ENCODE measurements at regions not wholly inside any gene's neighbourhood (a gene's known extent, or its start where the extent isn't known, plus 50 kb on each side); places are given as distances from the start of the nearest gene placed in this dataset.
"Not testable (repeated sequence)": the region's sequence is repeated elsewhere in the genome, so short reads cannot be mapped to it uniquely, and the experiment has no call there.

DNA sequence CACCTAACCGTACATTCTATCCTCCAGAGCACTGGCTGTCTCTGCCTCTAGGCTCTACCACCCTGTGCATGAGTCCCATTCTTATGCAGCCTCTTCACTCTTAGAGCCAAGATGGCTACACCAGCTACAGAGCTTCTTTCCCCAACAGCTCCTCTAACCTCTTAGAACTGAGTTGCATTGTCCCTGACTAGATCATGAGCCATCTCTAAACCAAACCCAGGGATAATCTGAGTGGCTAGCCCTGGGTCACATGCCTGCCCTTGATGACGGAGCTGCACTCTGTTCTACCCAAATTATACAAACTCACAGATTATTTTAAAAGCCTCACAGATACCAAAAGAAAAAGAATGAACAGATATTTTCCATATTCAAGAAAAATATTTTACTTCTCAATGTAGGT, 65.4 kb upstream of the EFNA5 start:
- SMC1A ChIA-PET (ENCODE audit: uncharacterized antibody, unreplicated experiment), result interaction anchor here (1.4 kb wide), 1 partner anchor 15 kb away, joined by 3 read pairs; no protein-coding TSS in a partner anchor
- RAD21 ChIA-PET (ENCODE audit: unreplicated experiment); BruUV-seq (replicated peaks): not testable (repeated sequence)

DNA sequence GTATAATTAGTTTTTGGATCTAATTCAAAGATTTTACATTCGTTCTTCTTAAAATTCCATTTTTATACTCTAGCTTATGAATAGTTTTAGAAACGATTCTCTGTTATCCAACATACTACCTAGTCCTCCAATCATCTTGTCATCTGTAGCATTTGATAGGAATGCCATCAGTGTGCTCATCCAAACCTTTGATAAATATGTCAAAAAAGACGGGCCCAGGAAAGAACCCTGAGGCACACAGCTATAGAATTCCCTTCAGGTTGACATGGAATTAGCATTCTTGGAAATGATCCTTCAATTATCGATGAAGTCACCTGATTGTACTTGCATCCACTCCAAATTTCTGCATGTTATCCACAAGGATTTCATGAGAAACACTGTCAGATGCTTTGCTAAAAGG, 64.8 kb upstream of the EFNA5 start:
- Histone ChIP-seq H3K4me1 (ENCODE audit: control insufficient read depth, insufficient read depth, low read length) (no peaks in the 10 kb centered on the region), H4K20me1 (ENCODE audit: control insufficient read depth, insufficient read depth) (no peaks in the 10 kb centered on the region), H3K4me3 (no peak overlapping the region), H3K79me2 (ENCODE audit: control insufficient read depth, insufficient read depth, low read length) (no peaks in the 10 kb centered on the region), H3K9me3 (replicated peaks; ENCODE audit: control insufficient read depth, insufficient read depth, low read length) (no peaks in the 10 kb centered on the region; the same call in 2 of the 3 replicates), H3K27ac (ENCODE audit: control insufficient read depth, insufficient read depth) (no peak overlapping the region), H3K27me3 (replicated peaks in 1 of 2; ENCODE audit: control insufficient read depth in 2 of 2, insufficient read depth in 2 of 2, low read length in 1 of 2) (no peaks in the 10 kb centered on the region), H3K4me2 (ENCODE audit: control insufficient read depth, insufficient read depth) (no peak overlapping the region), H3K9ac (ENCODE audit: control insufficient read depth, insufficient read depth, low read length) (no peak overlapping the region), H3K36me3 (ENCODE audit: control insufficient read depth in 2 of 2, insufficient read depth in 2 of 2, low read length in 1 of 2) (no peaks in the 10 kb centered on the region), H2AFZ (ENCODE audit: control insufficient read depth, low read depth, low read length) (no peak overlapping the region)
- ChIA-PET RAD21 (ENCODE audit: unreplicated experiment) (no interaction called here), CTCF (interaction anchor here (0.6 to 1.7 kb wide), 4 partner anchors 10 to 279 kb away, joined by 3 to 4 read pairs (median 3); no protein-coding TSS in a partner anchor), SMC1A (ENCODE audit: uncharacterized antibody, unreplicated experiment) (interaction anchor here (1.4 kb wide), 2 partner anchors 11 to 15 kb away, joined by 3 to 4 read pairs; no protein-coding TSS in a partner anchor), POLR2A (no interaction called here)
- intact Hi-C loops (cut with micrococcal nuclease; ENCODE audit: unreplicated experiment), result no loop called here
- no peak for ATAC-seq
- no peak for DNase-seq (ENCODE audit: low read depth, low spot score)
- no peak for FAIRE-seq
- under 1% methylated on average over 4 of the region's 4 CpGs for WGBS (ENCODE audit: insufficient coverage, insufficient replicate concordance, low lambda C conversion rate, missing lambda C conversion rate)
- in situ Hi-C loops (cut with MboI), result no loop called here
- BruUV-seq (replicated peaks), result no TSS peak
- TF ChIP-seq RFX5 (IDR thresholded peaks at IDR 0.05; ENCODE audit: low read depth, low read length) (no peak), YBX1 (IDR thresholded peaks at IDR 0.05) (no peak), SMAD5 (IDR thresholded peaks at IDR 0.05; ENCODE audit: low read depth) (no peak)

More for the DNA sequence above, 65.4 kb upstream of the EFNA5 start:
- in situ Hi-C loops (cut with MboI); H3K9me3 ChIP-seq (replicated peaks; ENCODE audit: control insufficient read depth, insufficient read depth, low read length); ATAC-seq; H3K4me3 ChIP-seq; FAIRE-seq; H3K4me1 ChIP-seq (ENCODE audit: control insufficient read depth, insufficient read depth, low read length); H3K27me3 ChIP-seq (replicated peaks in 1 of 2; ENCODE audit: control insufficient read depth in 2 of 2, insufficient read depth in 2 of 2, low read length in 1 of 2); H2AFZ ChIP-seq (ENCODE audit: control insufficient read depth, low read depth, low read length); intact Hi-C loops (cut with micrococcal nuclease; ENCODE audit: unreplicated experiment); H4K20me1 ChIP-seq (ENCODE audit: control insufficient read depth, insufficient read depth); H3K79me2 ChIP-seq (ENCODE audit: control insufficient read depth, insufficient read depth, low read length); H3K27ac ChIP-seq (ENCODE audit: control insufficient read depth, insufficient read depth); POLR2A ChIA-PET; H3K4me2 ChIP-seq (ENCODE audit: control insufficient read depth, insufficient read depth); DNase-seq (ENCODE audit: low read depth, low spot score); CTCF ChIA-PET; H3K36me3 ChIP-seq (ENCODE audit: control insufficient read depth in 2 of 2, insufficient read depth in 2 of 2, low read length in 1 of 2); H3K9ac ChIP-seq (ENCODE audit: control insufficient read depth, insufficient read depth, low read length): not testable (repeated sequence)
- WGBS (ENCODE audit: insufficient coverage, insufficient replicate concordance, low lambda C conversion rate, missing lambda C conversion rate), result 33% methylated on average over 2 of the region's 2 CpGs

All from GM12878 (cell line).